AG04449 (cell line): ENCODE measurements at regions not wholly inside any gene's neighbourhood (a gene's known extent, or its start where the extent isn't known, plus 50 kb on each side); places are given as distances from the start of the nearest gene placed in this dataset.

ENCODE experiments used
- CTCF ChIA-PET: fragments of 350-600 bp; formaldehyde crosslinking; extraction: SDS; loops from one replicate; lab custom pipeline; 2021; ENCODE audit warnings: antibody characterized with exemption; lab: Yijun Ruan, JAX
- POLR2A ChIA-PET: fragments of 400-600, 350-600 bp; formaldehyde crosslinking; extraction: SDS; loops from one replicate; lab custom pipeline; 2020; ENCODE audit warnings: antibody characterized with exemption, inconsistent platforms; lab: Yijun Ruan, JAX
- DNase-seq: peaks from one replicate; pipeline ENCODE4 v3.0.0-alpha.2; 2010; ENCODE audit warnings: low read depth, low spot score
- H3K4me3 ChIP-seq: 2 replicates; pipeline ENCODE4 v1.5.1; 2011; ENCODE audit warnings: low read depth, mild to moderate bottlenecking, control low read depth, low read length
- CTCF ChIP-seq: IDR thresholded peaks from one replicate; pipeline ENCODE4 v1.5.1; 2011; ENCODE audit warnings: mild to moderate bottlenecking, moderate library complexity, low read length, control low read depth, inconsistent platforms; ENCODE audit not compliant: insufficient read depth; ENCODE audit errors: missing control alignments

- CTCF ChIA-PET: interaction anchor here (1.5 kb wide), 1 partner anchor 11 kb away, joined by 4 read pairs; no protein-coding TSS in a partner anchor
- H3K4me3 ChIP-seq: no peak overlapping the region
- POLR2A ChIA-PET: no interaction called here
- no peak for DNase-seq
- TF ChIP-seq CTCF: no peak
Observed at GRCh38 chr12:92619730-92620684, 82.8 kb upstream of the PLEKHG7 start.

- TF ChIP-seq CTCF: no peak
- ChIA-PET POLR2A (no interaction called here), CTCF (interaction anchor here (1.5 kb wide), 1 partner anchor 10 kb away, joined by 4 read pairs; no protein-coding TSS in a partner anchor)
- no peak overlapping the region for H3K4me3 ChIP-seq
- no peak for DNase-seq
Observed at GRCh38 chr12:92619026-92619425, 83.8 kb upstream of the PLEKHG7 start.

GRCh38 chr12:92615703-92616102 lies 87.1 kb upstream of the PLEKHG7 start:
- H3K4me3 ChIP-seq: no peak overlapping the region
- DNase-seq: no peak
- CTCF ChIA-PET: interaction anchor here (1.0 to 2.0 kb wide), 3 partner anchors 9 to 1234 kb away, joined by 4 to 7 read pairs (median 4); no protein-coding TSS in a partner anchor
- POLR2A ChIA-PET: no interaction called here
- no peak for TF ChIP-seq CTCF

GRCh38 chr12:92615086-92615485 lies 87.7 kb upstream of the PLEKHG7 start:
- POLR2A ChIA-PET: interaction anchor here (1.2 kb wide), 1 partner anchor 470 kb away, joined by 4 read pairs; the partner anchor contains the start of gene BTG1
- no peak overlapping the region for H3K4me3 ChIP-seq
- CTCF ChIA-PET: interaction anchor here (0.9 to 2.0 kb wide), 4 partner anchors 9 to 1233 kb away, joined by 3 to 7 read pairs (median 4); no protein-coding TSS in a partner anchor
- DNase-seq: no peak
- no peak for TF ChIP-seq CTCF

DNA sequence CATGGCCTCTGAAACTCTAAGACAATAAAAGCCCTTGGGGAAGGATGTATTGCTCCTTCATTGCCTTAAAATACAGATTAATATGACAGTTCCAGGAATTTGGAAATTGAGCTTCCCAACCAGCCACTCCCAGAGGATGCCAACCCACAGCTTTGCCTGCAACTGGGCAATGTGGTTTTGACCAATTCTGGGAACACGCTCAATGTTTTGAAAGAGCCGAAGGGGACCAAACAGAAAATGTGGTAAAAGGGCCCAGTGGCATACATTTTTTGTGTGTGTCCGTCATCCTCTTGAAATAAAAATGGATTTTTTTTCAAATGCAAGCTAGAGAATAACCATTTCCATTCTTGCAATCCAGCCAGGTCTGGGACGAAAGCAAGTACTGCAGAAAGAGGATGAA lies 88.3 kb upstream of the PLEKHG7 start:
- ChIA-PET CTCF (interaction anchor here (0.9 to 1.1 kb wide), 3 partner anchors 10 to 44 kb away, joined by 3 to 4 read pairs (median 4); no protein-coding TSS in a partner anchor), POLR2A (interaction anchor here (1.2 kb wide), 1 partner anchor 469 kb away, joined by 4 read pairs; the partner anchor contains the start of gene BTG1)
- TF ChIP-seq CTCF: no peak
- no peak for DNase-seq
- H3K4me3 ChIP-seq: no peak overlapping the region

DNA sequence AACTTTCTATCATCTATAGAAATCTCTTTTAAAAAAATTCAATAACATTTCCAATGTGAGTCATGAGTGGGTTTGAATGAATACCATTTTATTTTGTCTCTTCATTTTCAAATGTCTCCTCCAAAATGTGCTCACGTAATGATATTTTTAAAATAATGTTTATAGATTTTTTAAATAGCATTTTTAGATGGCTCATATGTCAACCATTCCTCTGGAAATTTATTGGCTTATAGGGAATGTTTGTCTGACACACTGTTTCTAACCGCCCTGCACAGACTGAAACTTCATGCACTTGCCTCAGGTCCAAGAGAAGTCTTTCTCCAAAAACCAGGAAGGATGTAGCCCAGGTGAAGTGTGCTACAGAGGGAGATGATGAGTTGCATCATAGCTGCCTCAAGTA lies 88.8 kb upstream of the PLEKHG7 start:
- H3K4me3 ChIP-seq: no peak overlapping the region
- ChIA-PET POLR2A (interaction anchor here (1.2 kb wide), 1 partner anchor 469 kb away, joined by 4 read pairs; the partner anchor contains the start of gene BTG1), CTCF (no interaction called here)
- no peak for DNase-seq
- no peak for TF ChIP-seq CTCF
